ENCODE measurements at regions not wholly inside any gene's neighbourhood (a gene's known extent, or its start where the extent isn't known, plus 50 kb on each side); places are given as distances from the start of the nearest gene placed in this dataset.

DNA sequence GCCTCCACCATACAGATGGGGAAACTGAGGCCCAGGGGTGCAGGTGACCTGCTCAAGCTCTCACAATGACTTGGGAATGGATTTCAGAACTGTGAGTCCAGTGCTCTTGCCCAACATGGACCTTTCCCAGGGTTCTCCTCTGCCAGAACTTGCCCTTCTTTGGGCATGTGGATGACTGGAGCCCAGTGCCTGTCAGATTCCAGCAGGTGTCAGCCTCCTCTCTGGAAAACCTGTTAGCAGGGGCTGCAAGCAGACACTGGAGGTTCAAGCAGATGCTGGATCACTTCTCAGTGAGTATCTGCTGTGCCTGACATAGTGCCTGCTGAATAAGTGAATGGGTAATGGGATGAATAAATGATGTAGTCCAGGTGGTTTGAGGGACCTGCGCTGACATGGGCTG, 314.2 kb upstream of the POU3F1 start:
- H3K4me3 ChIP-seq (ENCODE audit: low read length) = no peak overlapping the region
- H3K23ac ChIP-seq (ENCODE audit: low read length) = no peak overlapping the region
- no peaks in the 10 kb centered on the region for H3K79me1 ChIP-seq (ENCODE audit: low read length)
- no peak overlapping the region for H3K56ac ChIP-seq (ENCODE audit: low read length)
- no peaks in the 10 kb centered on the region for H3K27me3 ChIP-seq (ENCODE audit: insufficient read depth, low read length, poor library complexity)
- no peak overlapping the region for H3K18ac ChIP-seq (ENCODE audit: low read length)
- no peak overlapping the region for H2AK5ac ChIP-seq (ENCODE audit: low read length)
- H3K4me1 ChIP-seq (ENCODE audit: control insufficient read depth, low read depth, low read length) = no peaks in the 10 kb centered on the region
- H3K36me3 ChIP-seq (ENCODE audit: control insufficient read depth, insufficient read depth, low read length) = no peaks in the 10 kb centered on the region
- no peak overlapping the region for H2BK15ac ChIP-seq (replicated peaks; ENCODE audit: low read depth)
- no peak overlapping the region for H3K4ac ChIP-seq (ENCODE audit: low read depth, low read length)
- H3K79me2 ChIP-seq (ENCODE audit: control insufficient read depth, insufficient read depth, low read length) = no peaks in the 10 kb centered on the region
- no peak overlapping the region for H2BK5ac ChIP-seq (ENCODE audit: low read length)
- no peak overlapping the region for H4K8ac ChIP-seq (ENCODE audit: low read depth, low read length)
- peak; percentile 43 for DNase-seq
- WGBS (ENCODE audit: extremely low coverage, insufficient coverage, low lambda C conversion rate) = no CpG with 5 or more reads among the region's 1 CpG
- no peak overlapping the region for H4K5ac ChIP-seq (ENCODE audit: low read length)
- no peak overlapping the region for H2BK120ac ChIP-seq (ENCODE audit: low read depth, low read length)
- no peak overlapping the region for H3K4me2 ChIP-seq (ENCODE audit: low read length)
- no peak overlapping the region for H3K27ac ChIP-seq (ENCODE audit: low read depth, low read length)
- H3K9ac ChIP-seq (ENCODE audit: low read length) = no peak overlapping the region

DNA sequence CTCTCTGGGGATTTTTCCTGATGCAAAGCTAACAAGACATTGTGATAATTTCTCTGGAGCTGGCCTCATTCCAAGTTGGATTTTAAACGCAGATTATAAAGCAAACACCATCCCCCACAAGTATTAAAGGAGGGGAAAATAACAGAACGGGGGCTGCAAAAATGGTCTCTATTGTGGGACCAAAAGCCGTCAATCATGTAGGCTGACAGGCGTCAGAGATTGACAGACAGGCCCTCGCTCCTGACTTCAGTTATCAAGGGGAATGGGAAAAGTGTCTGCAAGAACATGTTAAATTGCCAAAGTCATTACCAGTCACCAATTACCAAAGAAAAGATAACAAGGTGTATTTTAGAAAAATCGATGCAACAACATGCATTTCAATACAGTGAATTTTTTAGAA, 307.4 kb upstream of the POU3F1 start:
- Histone ChIP-seq H3K9ac (ENCODE audit: low read length) (no peak overlapping the region), H3K56ac (ENCODE audit: low read length) (no peak overlapping the region), H2BK5ac (ENCODE audit: low read length) (no peak overlapping the region), H3K27me3 (ENCODE audit: insufficient read depth, low read length, poor library complexity) (no peaks in the 10 kb centered on the region), H2AK5ac (ENCODE audit: low read length) (no peak overlapping the region), H4K8ac (ENCODE audit: low read depth, low read length) (no peak overlapping the region), H3K18ac (ENCODE audit: low read length) (no peak overlapping the region), H4K5ac (ENCODE audit: low read length) (no peak overlapping the region), H3K4me2 (ENCODE audit: low read length) (no peak overlapping the region), H3K4me1 (ENCODE audit: control insufficient read depth, low read depth, low read length) (no peaks in the 10 kb centered on the region), H2BK120ac (ENCODE audit: low read depth, low read length) (no peak overlapping the region), H3K27ac (ENCODE audit: low read depth, low read length) (no peak overlapping the region), H3K23ac (ENCODE audit: low read length) (no peak overlapping the region), H2BK15ac (replicated peaks; ENCODE audit: low read depth) (no peak overlapping the region), H3K36me3 (ENCODE audit: control insufficient read depth, insufficient read depth, low read length) (no peaks in the 10 kb centered on the region), H3K4me3 (ENCODE audit: low read length) (no peak overlapping the region), H3K79me1 (ENCODE audit: low read length) (no peaks in the 10 kb centered on the region), H3K4ac (ENCODE audit: low read depth, low read length) (no peak overlapping the region), H3K79me2 (ENCODE audit: control insufficient read depth, insufficient read depth, low read length) (no peaks in the 10 kb centered on the region)
- DNase-seq = no peak
- no CpG with 5 or more reads among the region's 6 CpGs for WGBS (ENCODE audit: extremely low coverage, insufficient coverage, low lambda C conversion rate)

DNA sequence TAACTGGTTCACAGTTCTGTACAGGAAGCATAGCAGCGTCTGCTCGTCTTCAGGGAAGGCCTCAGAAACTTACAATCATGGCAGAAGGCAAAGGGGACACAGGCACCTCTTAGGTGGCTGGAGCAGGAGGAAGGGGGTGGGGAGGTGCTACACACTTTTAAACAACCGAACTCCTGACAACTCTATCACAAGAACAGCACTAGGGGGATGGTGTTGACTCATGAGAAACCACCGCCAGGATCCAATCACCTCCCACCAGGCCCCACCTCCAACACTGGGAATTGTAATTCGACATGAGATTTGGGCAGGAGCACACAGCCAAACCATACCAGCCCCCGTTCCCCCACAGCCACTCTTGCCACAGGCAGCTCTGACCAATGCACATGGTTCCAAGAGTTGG, 306.3 kb upstream of the POU3F1 start:
- Histone ChIP-seq H3K56ac (ENCODE audit: low read length) (no peak overlapping the region), H3K4me2 (ENCODE audit: low read length) (no peak overlapping the region), H3K9ac (ENCODE audit: low read length) (no peak overlapping the region), H2AK5ac (ENCODE audit: low read length) (no peak overlapping the region), H3K4me1 (ENCODE audit: control insufficient read depth, low read depth, low read length) (no peaks in the 10 kb centered on the region), H3K79me1 (ENCODE audit: low read length) (no peaks in the 10 kb centered on the region), H3K18ac (ENCODE audit: low read length) (no peak overlapping the region), H3K23ac (ENCODE audit: low read length) (no peak overlapping the region), H3K27ac (ENCODE audit: low read depth, low read length) (no peak overlapping the region), H3K36me3 (ENCODE audit: control insufficient read depth, insufficient read depth, low read length) (no peaks in the 10 kb centered on the region), H3K79me2 (ENCODE audit: control insufficient read depth, insufficient read depth, low read length) (no peaks in the 10 kb centered on the region), H4K8ac (ENCODE audit: low read depth, low read length) (no peak overlapping the region), H4K5ac (ENCODE audit: low read length) (no peak overlapping the region), H3K4ac (ENCODE audit: low read depth, low read length) (no peak overlapping the region), H3K27me3 (ENCODE audit: insufficient read depth, low read length, poor library complexity) (no peaks in the 10 kb centered on the region), H2BK120ac (ENCODE audit: low read depth, low read length) (no peak overlapping the region), H2BK5ac (ENCODE audit: low read length) (no peak overlapping the region), H3K4me3 (ENCODE audit: low read length) (no peak overlapping the region), H2BK15ac (replicated peaks; ENCODE audit: low read depth) (no peak overlapping the region)
- DNase-seq = peak; percentile 22
- WGBS (ENCODE audit: extremely low coverage, insufficient coverage, low lambda C conversion rate) = no CpG with 5 or more reads among the region's 6 CpGs

DNA sequence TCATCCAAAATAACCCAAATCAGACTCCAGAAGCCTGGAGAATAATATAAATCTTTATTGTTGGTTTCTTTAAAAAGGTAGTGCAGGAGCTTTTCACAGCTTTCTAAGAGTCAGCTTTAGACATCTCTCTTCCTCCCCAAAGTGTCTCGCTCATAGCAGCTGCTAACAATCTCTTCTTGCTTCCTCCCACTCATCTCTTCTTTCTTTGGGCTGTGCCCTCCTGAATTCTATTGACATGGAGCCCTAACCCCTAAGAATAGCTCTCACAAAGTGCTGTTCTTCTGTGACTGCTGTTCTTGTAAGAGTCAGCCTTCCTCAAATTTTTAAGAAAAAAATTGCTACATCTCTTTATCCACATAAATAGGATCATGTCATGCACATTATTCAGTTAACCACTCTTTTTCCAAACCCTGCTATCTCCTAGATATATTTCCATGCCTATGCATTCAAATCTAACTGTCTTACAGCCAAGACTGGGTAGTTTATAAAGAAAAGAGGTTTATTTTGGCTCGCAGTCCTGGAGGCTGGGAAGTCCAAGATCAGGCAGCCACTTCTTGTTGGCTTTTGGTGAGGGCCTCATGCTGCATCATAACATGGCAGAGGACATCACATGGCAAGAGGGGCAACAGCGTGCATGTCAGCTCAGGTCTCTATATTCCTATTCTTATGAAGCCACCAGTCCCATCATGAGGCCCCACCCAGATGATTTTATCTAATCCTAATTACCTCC, 301.0 kb upstream of the POU3F1 start:
- no peak overlapping the region for H3K9ac ChIP-seq (ENCODE audit: low read length)
- no peak overlapping the region for H3K18ac ChIP-seq (ENCODE audit: low read length)
- no peak overlapping the region for H4K5ac ChIP-seq (ENCODE audit: low read length)
- no peaks in the 10 kb centered on the region for H3K36me3 ChIP-seq (ENCODE audit: control insufficient read depth, insufficient read depth, low read length)
- H2BK5ac ChIP-seq (ENCODE audit: low read length) = no peak overlapping the region
- H3K27ac ChIP-seq (ENCODE audit: low read depth, low read length) = no peak overlapping the region
- no peak overlapping the region for H2BK15ac ChIP-seq (replicated peaks; ENCODE audit: low read depth)
- no peak overlapping the region for H2AK5ac ChIP-seq (ENCODE audit: low read length)
- H3K79me1 ChIP-seq (ENCODE audit: low read length) = no peaks in the 10 kb centered on the region
- no peaks in the 10 kb centered on the region for H3K79me2 ChIP-seq (ENCODE audit: control insufficient read depth, insufficient read depth, low read length)
- H3K4me3 ChIP-seq (ENCODE audit: low read length) = no peak overlapping the region
- no peaks in the 10 kb centered on the region for H3K4me1 ChIP-seq (ENCODE audit: control insufficient read depth, low read depth, low read length)
- H3K23ac ChIP-seq (ENCODE audit: low read length) = no peak overlapping the region
- no peak overlapping the region for H3K4ac ChIP-seq (ENCODE audit: low read depth, low read length)
- no peak overlapping the region for H4K8ac ChIP-seq (ENCODE audit: low read depth, low read length)
- DNase-seq = no peak
- H3K4me2 ChIP-seq (ENCODE audit: low read length) = no peak overlapping the region
- H3K56ac ChIP-seq (ENCODE audit: low read length) = no peak overlapping the region
- no peaks in the 10 kb centered on the region for H3K27me3 ChIP-seq (ENCODE audit: insufficient read depth, low read length, poor library complexity)
- no peak overlapping the region for H2BK120ac ChIP-seq (ENCODE audit: low read depth, low read length)
- WGBS (ENCODE audit: extremely low coverage, insufficient coverage, low lambda C conversion rate) = no CpG with 5 or more reads among the region's 3 CpGs

DNA sequence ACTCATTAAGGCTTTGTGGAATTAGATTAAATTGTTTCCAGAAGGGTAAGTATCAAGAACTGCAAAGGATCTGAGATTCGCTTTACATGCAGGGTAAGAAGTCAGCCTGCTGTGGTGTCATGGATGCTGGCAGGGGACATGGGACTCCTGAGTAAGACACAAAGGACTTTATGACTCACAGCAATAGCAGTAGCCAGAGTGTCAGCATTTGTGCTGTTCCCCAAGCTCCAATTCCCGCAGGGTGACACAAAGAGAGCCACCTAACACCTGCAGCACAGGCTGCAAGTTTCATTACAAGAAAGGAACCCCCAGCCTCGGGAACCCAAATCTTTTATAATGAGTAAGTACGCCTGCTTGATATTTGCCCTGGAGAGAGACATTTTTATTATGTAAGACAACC, 298.1 kb upstream of the POU3F1 start:
- H3K27me3 ChIP-seq (ENCODE audit: insufficient read depth, low read length, poor library complexity) = no peaks in the 10 kb centered on the region
- no peak overlapping the region for H3K4ac ChIP-seq (ENCODE audit: low read depth, low read length)
- no peak overlapping the region for H3K56ac ChIP-seq (ENCODE audit: low read length)
- H2BK15ac ChIP-seq (replicated peaks; ENCODE audit: low read depth) = no peak overlapping the region
- H3K27ac ChIP-seq (ENCODE audit: low read depth, low read length) = no peak overlapping the region
- no peak overlapping the region for H3K4me3 ChIP-seq (ENCODE audit: low read length)
- H2AK5ac ChIP-seq (ENCODE audit: low read length) = no peak overlapping the region
- H3K9ac ChIP-seq (ENCODE audit: low read length) = no peak overlapping the region
- H3K79me2 ChIP-seq (ENCODE audit: control insufficient read depth, insufficient read depth, low read length) = no peaks in the 10 kb centered on the region
- H4K8ac ChIP-seq (ENCODE audit: low read depth, low read length) = no peak overlapping the region
- H3K79me1 ChIP-seq (ENCODE audit: low read length) = no peaks in the 10 kb centered on the region
- no peak overlapping the region for H2BK5ac ChIP-seq (ENCODE audit: low read length)
- no peak overlapping the region for H4K5ac ChIP-seq (ENCODE audit: low read length)
- no peak overlapping the region for H2BK120ac ChIP-seq (ENCODE audit: low read depth, low read length)
- no peaks in the 10 kb centered on the region for H3K36me3 ChIP-seq (ENCODE audit: control insufficient read depth, insufficient read depth, low read length)
- no peak overlapping the region for H3K4me2 ChIP-seq (ENCODE audit: low read length)
- H3K18ac ChIP-seq (ENCODE audit: low read length) = no peak overlapping the region
- H3K23ac ChIP-seq (ENCODE audit: low read length) = no peak overlapping the region
- no CpG with 5 or more reads among the region's 4 CpGs for WGBS (ENCODE audit: extremely low coverage, insufficient coverage, low lambda C conversion rate)
- peak; percentile 26 for DNase-seq
- no peaks in the 10 kb centered on the region for H3K4me1 ChIP-seq (ENCODE audit: control insufficient read depth, low read depth, low read length)

DNA sequence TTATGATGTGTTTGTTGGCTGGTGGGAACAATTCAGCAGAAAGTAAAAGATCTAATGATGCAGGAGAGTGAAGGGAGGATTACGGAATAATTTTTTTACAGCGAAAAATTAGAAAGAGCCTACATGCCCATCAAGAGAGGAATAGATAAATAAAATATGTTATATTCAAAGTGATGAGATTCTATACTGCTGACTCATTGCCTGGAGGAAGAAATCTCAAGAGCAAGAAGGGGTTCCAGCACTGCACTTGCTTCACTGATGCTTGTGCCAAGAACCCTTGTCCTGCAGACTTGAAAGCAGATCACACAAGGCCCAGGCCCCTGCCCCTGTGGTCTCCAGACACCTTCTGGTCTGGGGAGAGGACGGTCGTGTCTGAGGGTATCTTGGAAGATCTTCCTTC, 295.1 kb upstream of the POU3F1 start:
- no peak overlapping the region for H3K4me2 ChIP-seq (ENCODE audit: low read length)
- no peaks in the 10 kb centered on the region for H3K79me1 ChIP-seq (ENCODE audit: low read length)
- H2AK5ac ChIP-seq (ENCODE audit: low read length) = no peak overlapping the region
- no peak overlapping the region for H3K4ac ChIP-seq (ENCODE audit: low read depth, low read length)
- no peak overlapping the region for H2BK120ac ChIP-seq (ENCODE audit: low read depth, low read length)
- H3K27ac ChIP-seq (ENCODE audit: low read depth, low read length) = no peak overlapping the region
- no peak overlapping the region for H3K23ac ChIP-seq (ENCODE audit: low read length)
- no peaks in the 10 kb centered on the region for H3K27me3 ChIP-seq (ENCODE audit: insufficient read depth, low read length, poor library complexity)
- no peak overlapping the region for H2BK5ac ChIP-seq (ENCODE audit: low read length)
- H3K79me2 ChIP-seq (ENCODE audit: control insufficient read depth, insufficient read depth, low read length) = no peaks in the 10 kb centered on the region
- no peaks in the 10 kb centered on the region for H3K4me1 ChIP-seq (ENCODE audit: control insufficient read depth, low read depth, low read length)
- WGBS (ENCODE audit: extremely low coverage, insufficient coverage, low lambda C conversion rate) = no CpG with 5 or more reads among the region's 4 CpGs
- DNase-seq = no peak
- no peak overlapping the region for H3K56ac ChIP-seq (ENCODE audit: low read length)
- H3K9ac ChIP-seq (ENCODE audit: low read length) = no peak overlapping the region
- H4K5ac ChIP-seq (ENCODE audit: low read length) = no peak overlapping the region
- no peak overlapping the region for H4K8ac ChIP-seq (ENCODE audit: low read depth, low read length)
- no peak overlapping the region for H3K18ac ChIP-seq (ENCODE audit: low read length)
- no peak overlapping the region for H2BK15ac ChIP-seq (replicated peaks; ENCODE audit: low read depth)
- no peak overlapping the region for H3K4me3 ChIP-seq (ENCODE audit: low read length)
- H3K36me3 ChIP-seq (ENCODE audit: control insufficient read depth, insufficient read depth, low read length) = no peaks in the 10 kb centered on the region
